SHP77 (cell line): ENCODE measurements at regions not wholly inside any gene's neighbourhood (a gene's known extent, or its start where the extent isn't known, plus 50 kb on each side); places are given as distances from the start of the nearest gene placed in this dataset.

Experiments used
- DNase-seq, 2 experiments: peaks; one replicate each; lab custom pipeline; 2025; lab: John Stamatoyannopoulos, UW

GRCh38 chr6:49097664-49098063 lies 365.4 kb downstream of the MMUT start:
- DNase-seq: peak; percentile 50 to 59

GRCh38 chr6:49097116-49097515 lies 365.9 kb downstream of the MMUT start:
- peak; percentile 3 to 11 for DNase-seq

GRCh38 chr6:49088631-49089030 lies 374.4 kb downstream of the MMUT start:
- DNase-seq: no peak

- DNase-seq: no peak
Measured at GRCh38 chr6:49087369-49087768, 375.7 kb downstream of the MMUT start.

GRCh38 chr6:49082611-49083010 lies 380.4 kb downstream of the MMUT start:
- DNase-seq: no peak

GRCh38 chr6:49072885-49073620 lies 390.0 kb downstream of the MMUT start:
- no peak for DNase-seq

GRCh38 chr6:49072146-49072545 lies 390.9 kb downstream of the MMUT start:
- DNase-seq: no peak

GRCh38 chr6:49070411-49070810 lies 392.6 kb downstream of the MMUT start:
- no peak for DNase-seq

- DNase-seq: no peak
Measured at GRCh38 chr6:49054311-49054710, 408.7 kb downstream of the MMUT start.

GRCh38 chr6:49052901-49053300 lies 410.2 kb downstream of the MMUT start:
- no peak for DNase-seq

- DNase-seq: no peak
Measured at GRCh38 chr6:49051281-49051680, 411.8 kb downstream of the MMUT start.

GRCh38 chr6:49050584-49050983 lies 412.5 kb downstream of the MMUT start:
- no peak for DNase-seq

- DNase-seq: no peak
Measured at GRCh38 chr6:49038294-49038822, 424.7 kb downstream of the MMUT start.

- DNase-seq: no peak
Measured at GRCh38 chr6:49030251-49031020, 432.6 kb downstream of the MMUT start.

- DNase-seq: no peak
Measured at GRCh38 chr6:49027644-49028043, 435.4 kb downstream of the MMUT start.

GRCh38 chr6:49025273-49026240 lies 437.5 kb downstream of the MMUT start:
- no peak for DNase-seq

- DNase-seq: no peak
Measured at GRCh38 chr6:49004801-49005200, 458.3 kb downstream of the MMUT start.

- no peak for DNase-seq
Measured at GRCh38 chr6:49003348-49003747, 459.7 kb downstream of the MMUT start.

- DNase-seq: no peak
Measured at GRCh38 chr6:49001856-49002541, 461.1 kb downstream of the MMUT start.

GRCh38 chr6:48998574-48998973 lies 464.5 kb downstream of the MMUT start:
- DNase-seq: no peak

GRCh38 chr6:48996461-48997119 lies 466.5 kb downstream of the MMUT start:
- no peak for DNase-seq
